Chondrocyte (in vitro differentiated cells): ENCODE measurements at regions not wholly inside any gene's neighbourhood (a gene's known extent, or its start where the extent isn't known, plus 50 kb on each side); places are given as distances from the start of the nearest gene placed in this dataset.

Experiments
- DNase-seq: peaks from one replicate; pipeline ENCODE4 v3.0.0; 2021; ENCODE audit warnings: mixed read lengths, low spot score
- H3K27ac Mint-ChIP-seq: one replicate; pipeline ENCODE4 v1.8.0; 2021; ENCODE audit warnings: mild to moderate bottlenecking, moderate library complexity, mixed read lengths; ENCODE audit not compliant: unreplicated experiment
- H3K27me3 Mint-ChIP-seq: 2 replicates; pipeline ENCODE4 v1.8.0; 2021; ENCODE audit warnings: low read depth, mixed read lengths
- H3K36me3 Mint-ChIP-seq: 2 replicates; pipeline ENCODE4 v1.8.0; 2021; ENCODE audit warnings: low read depth, mixed read lengths
- H3K4me1 Mint-ChIP-seq: 2 replicates; pipeline ENCODE4 v1.8.0; 2021; ENCODE audit warnings: low read depth, mild to moderate bottlenecking, mixed read lengths
- H3K4me3 Mint-ChIP-seq: one replicate; pipeline ENCODE4 v1.8.0; 2021; ENCODE audit warnings: mild to moderate bottlenecking, moderate library complexity, mixed read lengths; ENCODE audit not compliant: unreplicated experiment
- H3K9me3 Mint-ChIP-seq: 2 replicates; pipeline ENCODE4 v1.8.0; 2021; ENCODE audit warnings: low read depth, mixed read lengths
- TF ChIP-seq, protein P1 (sequence below): fragments of 200-600 bp; sonication (generic); IDR thresholded peaks from 2 replicates; pipeline ENCODE4 v1.5.0; 2021; ENCODE audit warnings: antibody characterized with exemption, mild to moderate bottlenecking, moderate library complexity

DNA sequence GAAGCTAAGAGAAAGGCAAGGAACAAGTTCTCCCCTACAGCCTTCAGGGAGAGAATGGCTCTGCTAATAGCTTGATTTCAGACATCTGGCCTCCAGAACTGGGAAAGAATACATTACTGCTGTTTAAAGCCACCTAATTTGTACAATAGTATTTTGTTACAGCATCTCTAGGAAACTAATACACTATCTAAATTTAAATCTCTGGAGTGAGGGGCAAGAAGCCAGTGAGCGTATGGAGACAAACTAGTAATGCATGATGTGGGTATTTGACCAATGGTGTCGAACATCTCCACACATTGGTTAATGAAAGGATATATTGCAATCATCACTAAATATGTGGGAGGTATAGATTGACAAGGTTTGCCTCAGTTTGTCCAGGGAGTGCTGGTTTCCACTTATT, 451.5 kb downstream of the EPM2A start:
- Mint-ChIP-seq H3K27ac (no peak overlapping the region), H3K4me1 (no peaks in the 10 kb centered on the region), H3K27me3 (peaks cover 11% of the 10 kb centered on the region), H3K36me3 (no peaks in the 10 kb centered on the region), H3K9me3 (peaks cover under 1% of the 10 kb centered on the region), H3K4me3 (no peak overlapping the region)
- DNase-seq, result no peak
- TF ChIP-seq, protein P1, sequence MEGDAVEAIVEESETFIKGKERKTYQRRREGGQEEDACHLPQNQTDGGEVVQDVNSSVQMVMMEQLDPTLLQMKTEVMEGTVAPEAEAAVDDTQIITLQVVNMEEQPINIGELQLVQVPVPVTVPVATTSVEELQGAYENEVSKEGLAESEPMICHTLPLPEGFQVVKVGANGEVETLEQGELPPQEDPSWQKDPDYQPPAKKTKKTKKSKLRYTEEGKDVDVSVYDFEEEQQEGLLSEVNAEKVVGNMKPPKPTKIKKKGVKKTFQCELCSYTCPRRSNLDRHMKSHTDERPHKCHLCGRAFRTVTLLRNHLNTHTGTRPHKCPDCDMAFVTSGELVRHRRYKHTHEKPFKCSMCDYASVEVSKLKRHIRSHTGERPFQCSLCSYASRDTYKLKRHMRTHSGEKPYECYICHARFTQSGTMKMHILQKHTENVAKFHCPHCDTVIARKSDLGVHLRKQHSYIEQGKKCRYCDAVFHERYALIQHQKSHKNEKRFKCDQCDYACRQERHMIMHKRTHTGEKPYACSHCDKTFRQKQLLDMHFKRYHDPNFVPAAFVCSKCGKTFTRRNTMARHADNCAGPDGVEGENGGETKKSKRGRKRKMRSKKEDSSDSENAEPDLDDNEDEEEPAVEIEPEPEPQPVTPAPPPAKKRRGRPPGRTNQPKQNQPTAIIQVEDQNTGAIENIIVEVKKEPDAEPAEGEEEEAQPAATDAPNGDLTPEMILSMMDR, result no peak

DNA sequence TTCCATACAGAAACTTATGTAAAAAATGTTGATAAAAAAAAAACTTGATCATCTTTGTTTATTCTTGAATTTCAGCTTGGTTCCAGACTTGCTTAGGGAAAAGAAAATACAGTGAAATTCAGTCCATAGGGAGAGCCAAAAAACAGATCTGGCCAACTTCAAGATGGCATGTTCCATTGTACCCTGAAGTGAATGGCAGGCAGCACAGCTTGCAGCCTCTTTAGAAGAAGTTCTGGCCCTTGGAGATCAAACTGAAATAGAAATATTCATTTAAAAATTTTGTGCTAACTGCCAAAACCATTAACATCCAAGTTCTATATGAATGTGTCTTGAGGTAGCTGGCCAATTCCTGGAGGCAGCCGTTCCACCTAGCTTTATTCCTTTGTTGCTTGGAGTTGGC, 448.4 kb downstream of the EPM2A start:
- H3K27me3 Mint-ChIP-seq, result peaks cover 11% of the 10 kb centered on the region
- H3K9me3 Mint-ChIP-seq, result peaks cover 14% of the 10 kb centered on the region
- no peak overlapping the region for H3K27ac Mint-ChIP-seq
- no peak overlapping the region for H3K4me3 Mint-ChIP-seq
- DNase-seq, result no peak
- TF ChIP-seq, protein P1, result no peak
- no peaks in the 10 kb centered on the region for H3K4me1 Mint-ChIP-seq
- H3K36me3 Mint-ChIP-seq, result peaks cover 2% of the 10 kb centered on the region

DNA sequence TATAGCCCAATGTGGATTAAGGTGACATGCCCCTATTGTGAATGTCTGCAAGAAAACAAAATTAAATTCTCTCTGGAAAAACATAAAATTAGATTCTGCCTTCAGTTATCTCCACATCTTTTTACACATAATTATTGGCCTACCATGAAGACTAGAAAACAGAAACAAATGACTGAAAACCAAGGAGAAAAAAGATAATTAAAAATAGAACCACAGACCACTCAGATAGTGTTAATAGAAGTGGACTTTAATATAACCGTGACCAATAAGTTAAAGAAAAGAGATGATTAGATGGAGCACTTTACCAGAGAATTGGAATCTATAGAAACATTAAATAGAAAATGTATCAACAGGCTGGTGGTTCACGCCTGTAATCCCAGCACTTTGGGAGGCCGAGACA, 445.7 kb downstream of the EPM2A start:
- H3K4me1 Mint-ChIP-seq, result no peaks in the 10 kb centered on the region

DNA sequence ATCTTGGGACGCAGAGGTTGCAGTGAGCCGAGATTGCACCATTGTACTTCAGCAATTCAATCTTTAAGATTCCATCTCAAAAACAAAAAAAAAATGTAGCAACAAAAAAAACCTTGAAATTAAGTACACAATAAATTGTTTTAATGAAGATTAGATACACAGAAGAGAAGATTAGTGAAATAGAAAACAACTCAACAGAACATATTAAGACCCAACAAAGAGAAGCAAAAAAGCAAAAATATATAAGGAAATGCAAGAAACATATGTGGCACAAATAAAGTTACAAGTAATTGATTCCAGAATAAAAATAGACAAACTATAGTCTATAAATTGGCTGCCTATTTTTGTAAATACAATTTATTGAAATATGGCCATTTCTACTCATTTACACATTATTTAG, 445.2 kb downstream of the EPM2A start:
- H3K4me3 Mint-ChIP-seq, result no peak overlapping the region

More for the DNA sequence above, 445.7 kb downstream of the EPM2A start:
- Mint-ChIP-seq H3K27ac (no peak overlapping the region), H3K36me3 (peaks cover 2% of the 10 kb centered on the region), H3K4me3 (no peak overlapping the region), H3K27me3 (peaks cover 11% of the 10 kb centered on the region), H3K9me3 (peaks cover 14% of the 10 kb centered on the region)
- TF ChIP-seq, protein P1, result no peak
- DNase-seq, result no peak

DNA sequence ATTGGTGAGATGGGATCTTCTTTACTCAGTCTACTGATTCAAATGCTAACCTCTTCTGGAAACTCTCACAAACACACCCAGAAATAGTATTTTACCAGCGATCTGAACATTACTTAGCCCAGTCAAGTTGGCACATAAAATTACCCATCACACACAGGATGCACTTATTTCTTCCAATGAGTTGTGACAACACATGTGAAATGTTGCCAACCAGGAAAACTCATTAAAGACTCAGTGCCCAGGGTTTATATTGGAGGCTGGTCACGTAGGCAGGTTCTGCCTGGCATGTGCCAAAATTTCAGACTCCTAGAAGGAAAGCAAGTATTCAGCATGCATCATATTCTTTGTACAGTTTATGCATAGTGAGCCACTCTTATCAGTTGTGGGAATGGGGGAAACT, 443.3 kb downstream of the EPM2A start:
- DNase-seq, result no peak
- H3K27ac Mint-ChIP-seq, result no peak overlapping the region
- no peaks in the 10 kb centered on the region for H3K4me1 Mint-ChIP-seq
- TF ChIP-seq, protein P1, result no peak
- peaks cover 14% of the 10 kb centered on the region for H3K9me3 Mint-ChIP-seq
- no peak overlapping the region for H3K4me3 Mint-ChIP-seq
- peaks cover 2% of the 10 kb centered on the region for H3K36me3 Mint-ChIP-seq
- H3K27me3 Mint-ChIP-seq, result peaks cover 2% of the 10 kb centered on the region

More for the DNA sequence above, 445.2 kb downstream of the EPM2A start:
- peaks cover 11% of the 10 kb centered on the region for H3K27me3 Mint-ChIP-seq
- H3K27ac Mint-ChIP-seq, result no peak overlapping the region
- H3K36me3 Mint-ChIP-seq, result peaks cover 2% of the 10 kb centered on the region
- TF ChIP-seq, protein P1, result no peak
- peaks cover 14% of the 10 kb centered on the region for H3K9me3 Mint-ChIP-seq
- no peaks in the 10 kb centered on the region for H3K4me1 Mint-ChIP-seq
- no peak for DNase-seq
